Neural progenitor cell (in vitro differentiated cells): ENCODE measurements at regions not wholly inside any gene's neighbourhood (a gene's known extent, or its start where the extent isn't known, plus 50 kb on each side); places are given as distances from the start of the nearest gene placed in this dataset.

ENCODE experiments used
- EZH2 ChIP-seq: fragments of 200-600 bp; sonication (generic); IDR thresholded peaks from 2 replicates; pipeline ENCODE4 v1.6.1; 2017; ENCODE audit warnings: antibody characterized with exemption, mild to moderate bottlenecking, moderate library complexity
- EZH2phosphoT487 ChIP-seq: fragments of 200-600 bp; sonication (generic); IDR thresholded peaks from 2 replicates; pipeline ENCODE4 v1.6.1; 2017; ENCODE audit warnings: antibody characterized with exemption
- TF ChIP-seq, protein P1 (sequence below): fragments of 200-600 bp; sonication (generic); IDR thresholded peaks from 2 replicates; pipeline ENCODE4 v1.5.1; 2017; ENCODE audit warnings: antibody characterized with exemption, mild to moderate bottlenecking

DNA sequence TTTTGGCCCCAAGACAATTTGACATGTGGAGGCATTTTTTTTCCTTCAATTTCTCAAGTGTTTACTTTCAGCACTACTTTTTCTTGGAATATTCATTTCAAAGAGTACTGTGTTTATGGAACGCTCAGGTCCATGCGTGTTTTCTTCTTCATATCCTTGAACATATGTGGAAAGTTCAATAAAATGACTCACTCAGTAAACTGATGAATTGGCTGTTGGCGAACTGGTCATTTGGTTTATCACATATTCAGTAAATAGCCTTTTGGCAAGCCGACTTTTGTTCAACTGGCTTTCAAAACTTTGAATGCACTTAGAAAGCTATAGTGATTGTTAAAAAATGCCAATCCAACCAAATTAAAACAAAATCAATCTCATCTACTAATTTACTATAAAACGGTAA, 964.6 kb upstream of the SLC35B3 start:
- TF ChIP-seq, protein P1, sequence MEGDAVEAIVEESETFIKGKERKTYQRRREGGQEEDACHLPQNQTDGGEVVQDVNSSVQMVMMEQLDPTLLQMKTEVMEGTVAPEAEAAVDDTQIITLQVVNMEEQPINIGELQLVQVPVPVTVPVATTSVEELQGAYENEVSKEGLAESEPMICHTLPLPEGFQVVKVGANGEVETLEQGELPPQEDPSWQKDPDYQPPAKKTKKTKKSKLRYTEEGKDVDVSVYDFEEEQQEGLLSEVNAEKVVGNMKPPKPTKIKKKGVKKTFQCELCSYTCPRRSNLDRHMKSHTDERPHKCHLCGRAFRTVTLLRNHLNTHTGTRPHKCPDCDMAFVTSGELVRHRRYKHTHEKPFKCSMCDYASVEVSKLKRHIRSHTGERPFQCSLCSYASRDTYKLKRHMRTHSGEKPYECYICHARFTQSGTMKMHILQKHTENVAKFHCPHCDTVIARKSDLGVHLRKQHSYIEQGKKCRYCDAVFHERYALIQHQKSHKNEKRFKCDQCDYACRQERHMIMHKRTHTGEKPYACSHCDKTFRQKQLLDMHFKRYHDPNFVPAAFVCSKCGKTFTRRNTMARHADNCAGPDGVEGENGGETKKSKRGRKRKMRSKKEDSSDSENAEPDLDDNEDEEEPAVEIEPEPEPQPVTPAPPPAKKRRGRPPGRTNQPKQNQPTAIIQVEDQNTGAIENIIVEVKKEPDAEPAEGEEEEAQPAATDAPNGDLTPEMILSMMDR, result no peak
- TF ChIP-seq EZH2phosphoT487 (no peak), EZH2 (no peak)
